Stimulated activated CD4-positive, alpha-beta T cell treated with anti-CD3 and anti-CD28 coated beads, Interleukin-2, amount 100 ng/mL, for 4 hours (primary cell): ENCODE measurements at regions not wholly inside any gene's neighbourhood (a gene's known extent, or its start where the extent isn't known, plus 50 kb on each side); places are given as distances from the start of the nearest gene placed in this dataset.

Experiments used
- DNase-seq: peaks from one replicate; pipeline ENCODE4 v3.0.0-alpha.2; 2020; ENCODE audit warnings: low read depth

DNA sequence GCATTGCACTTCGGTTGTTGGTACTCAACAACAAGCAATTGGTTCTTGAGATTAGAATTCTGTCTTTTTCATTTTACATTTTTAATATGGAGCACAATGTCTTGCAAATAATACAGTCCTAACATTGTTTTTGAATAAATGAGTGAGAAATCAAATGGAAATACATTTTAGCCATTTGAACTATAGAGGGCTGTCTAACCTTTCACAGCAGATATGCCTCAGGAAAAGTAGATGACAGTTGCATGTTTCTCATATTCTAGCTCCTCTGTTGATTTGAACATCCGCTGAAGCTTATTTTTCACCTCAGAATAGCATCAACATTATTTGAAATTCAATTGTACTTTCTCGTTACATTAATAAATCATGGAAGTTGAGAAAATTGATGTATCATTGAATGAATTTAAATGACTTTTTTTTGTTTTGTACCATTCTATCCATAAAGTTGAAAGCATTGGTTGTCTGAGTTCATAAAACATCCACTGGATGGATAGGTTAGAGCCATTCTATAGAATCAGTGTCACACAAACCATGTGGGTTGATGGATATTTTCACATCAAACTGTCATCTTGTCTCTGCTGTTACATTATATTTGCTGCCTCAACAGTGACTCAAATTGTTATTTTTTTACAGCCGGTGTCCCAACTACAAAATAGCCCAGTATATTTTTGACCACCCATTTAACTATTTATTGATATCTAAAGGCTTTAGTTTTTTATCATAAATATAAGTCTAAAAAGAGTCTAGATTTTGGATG, 928.3 kb downstream of the NSUN3 start:
- no peak for DNase-seq

DNA sequence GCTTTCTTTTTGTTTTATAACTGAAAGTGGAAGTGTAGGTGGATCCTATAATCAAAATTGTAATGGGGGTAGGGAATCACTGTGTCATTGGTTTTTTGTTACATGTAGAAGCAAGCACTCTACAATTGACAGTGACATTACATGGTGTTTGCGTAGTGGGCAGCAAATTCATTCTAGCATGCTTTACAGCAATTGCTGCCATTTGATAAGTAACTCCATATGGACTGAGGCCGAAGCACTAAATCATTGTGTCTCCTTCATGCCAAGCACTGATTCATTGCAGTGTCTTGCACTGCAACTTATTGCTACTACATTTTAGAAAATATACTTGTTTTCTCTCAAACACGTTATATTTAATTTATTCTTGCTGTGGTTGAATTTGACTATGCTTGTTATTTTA, 933.9 kb downstream of the NSUN3 start:
- DNase-seq: no peak

DNA sequence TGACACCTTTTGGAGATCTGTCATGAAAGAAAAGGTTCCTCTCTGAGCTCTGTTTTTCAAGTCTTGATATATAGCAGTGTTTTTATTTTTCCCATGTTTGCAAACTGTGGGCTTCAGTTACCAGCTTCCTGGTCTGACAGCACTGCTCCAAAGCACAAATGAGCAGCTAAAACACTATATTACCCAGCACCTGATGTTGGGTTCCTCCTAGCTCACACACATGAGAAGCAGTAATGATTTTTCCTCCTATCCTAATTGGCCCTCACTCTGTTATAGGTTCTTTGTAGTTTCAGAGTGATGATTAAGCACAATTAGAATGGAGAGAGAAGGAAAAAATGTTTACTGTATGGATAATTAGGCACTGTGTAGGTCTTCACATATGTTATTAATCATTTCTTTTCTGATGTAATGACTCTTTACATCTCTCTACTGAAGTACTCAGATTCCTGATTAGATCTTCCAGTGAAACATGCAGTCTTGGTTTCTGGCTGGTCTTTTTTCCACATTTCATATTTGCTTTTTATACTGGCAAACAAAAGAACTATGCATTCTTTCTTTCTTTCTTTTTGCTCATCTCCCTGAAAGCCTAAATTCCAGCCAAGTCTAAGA, 939.7 kb downstream of the NSUN3 start:
- no peak for DNase-seq

DNA sequence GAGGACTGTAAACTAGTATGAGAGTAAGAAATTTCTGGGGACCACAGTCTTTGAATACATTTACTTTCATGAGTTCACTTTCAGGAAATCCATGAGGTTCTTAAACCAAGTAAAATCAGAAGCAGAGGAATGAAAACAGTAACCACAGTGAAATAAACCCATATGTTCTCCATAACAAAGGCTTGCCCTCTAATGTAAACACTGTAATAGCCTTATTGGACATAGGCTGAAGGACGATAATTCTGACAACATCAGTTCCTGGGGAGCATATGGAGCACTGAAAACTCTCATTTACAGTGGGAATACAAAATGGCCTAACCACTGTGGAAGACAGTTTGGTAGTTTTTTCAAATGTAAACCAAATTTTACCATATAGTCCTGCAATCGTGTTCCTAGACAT, 965.8 kb downstream of the NSUN3 start:
- DNase-seq: no peak

DNA sequence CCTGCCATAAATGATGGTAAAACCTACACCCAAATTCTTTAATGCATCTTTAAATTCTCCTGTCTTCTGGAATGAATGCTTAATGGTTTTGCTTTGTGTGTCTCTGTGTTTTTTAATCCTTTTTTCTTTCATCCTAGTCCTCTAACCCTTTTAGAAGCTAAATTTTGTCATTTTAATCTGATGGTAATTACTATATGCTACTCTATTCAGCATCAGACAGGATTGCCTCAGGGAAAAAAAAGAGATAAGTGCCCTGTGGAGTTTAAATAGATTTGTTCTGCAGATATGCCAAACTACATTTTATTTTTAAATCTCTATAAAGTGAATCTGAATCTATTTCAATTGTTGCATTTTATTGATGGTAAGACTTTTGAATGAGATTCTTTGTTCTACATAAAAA, 966.8 kb downstream of the NSUN3 start:
- no peak for DNase-seq

DNA sequence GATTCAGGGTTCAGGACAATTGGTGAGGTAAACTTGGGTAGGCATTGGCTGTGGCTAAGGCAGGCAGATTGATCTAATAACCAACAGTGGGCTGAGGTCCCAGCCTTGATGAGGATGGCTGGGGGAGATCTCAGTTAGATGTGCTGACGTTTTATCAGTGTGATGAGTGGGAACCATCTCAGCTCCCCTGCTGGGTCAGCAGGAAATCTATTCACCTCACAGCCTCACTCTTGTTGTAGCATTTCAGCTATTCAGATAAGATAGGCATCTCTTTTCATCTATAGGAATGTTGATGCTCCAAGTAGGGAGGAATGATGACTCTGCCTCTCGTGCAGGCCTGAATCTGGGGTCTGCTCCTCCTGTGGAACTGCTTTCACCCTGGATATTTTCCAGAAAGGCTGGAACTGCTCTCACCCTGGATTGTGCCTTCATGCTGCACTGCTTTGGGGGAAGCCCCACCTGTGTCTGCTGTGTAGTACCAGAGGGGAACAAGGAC, 973.7 kb downstream of the NSUN3 start:
- DNase-seq: no peak

DNA sequence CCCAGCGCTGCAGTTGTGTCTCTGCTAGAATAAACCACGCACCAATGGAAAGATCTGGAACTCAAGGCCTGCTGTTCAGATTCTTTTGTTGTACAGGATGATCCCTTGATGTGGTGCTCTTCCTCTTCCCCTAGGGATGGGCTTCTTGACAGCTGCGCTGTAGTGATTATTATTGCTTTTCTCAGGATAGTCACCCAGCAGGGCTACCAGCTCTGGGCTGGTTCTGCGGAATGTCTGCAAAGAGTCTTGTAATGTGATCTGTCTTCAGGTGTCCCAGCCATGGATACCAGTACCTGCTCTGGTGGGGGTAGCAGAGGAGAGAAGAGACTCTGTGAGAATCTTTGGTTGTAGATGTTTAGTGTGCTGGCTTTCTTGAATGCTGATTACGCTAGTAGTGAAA, 974.2 kb downstream of the NSUN3 start:
- no peak for DNase-seq

DNA sequence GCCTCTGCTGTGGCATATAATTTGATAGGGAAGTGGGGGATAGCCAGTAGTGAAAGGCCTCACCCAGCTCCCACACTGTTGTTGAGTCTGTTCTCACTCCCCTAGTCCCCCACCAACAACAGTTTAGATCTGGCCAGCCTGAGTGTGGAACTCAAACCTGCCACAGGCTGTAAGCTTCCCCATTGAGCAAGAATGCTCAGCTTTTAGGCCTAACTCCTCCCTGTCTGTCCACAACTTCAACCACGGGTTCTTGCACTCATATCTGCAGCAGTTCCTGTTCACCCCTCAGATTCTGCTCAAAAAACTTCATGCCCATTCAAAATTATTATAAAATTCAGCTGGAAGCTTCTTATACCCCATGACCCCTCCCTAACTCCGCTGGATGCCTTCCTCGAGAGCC, 975.1 kb downstream of the NSUN3 start:
- DNase-seq: no peak

DNA sequence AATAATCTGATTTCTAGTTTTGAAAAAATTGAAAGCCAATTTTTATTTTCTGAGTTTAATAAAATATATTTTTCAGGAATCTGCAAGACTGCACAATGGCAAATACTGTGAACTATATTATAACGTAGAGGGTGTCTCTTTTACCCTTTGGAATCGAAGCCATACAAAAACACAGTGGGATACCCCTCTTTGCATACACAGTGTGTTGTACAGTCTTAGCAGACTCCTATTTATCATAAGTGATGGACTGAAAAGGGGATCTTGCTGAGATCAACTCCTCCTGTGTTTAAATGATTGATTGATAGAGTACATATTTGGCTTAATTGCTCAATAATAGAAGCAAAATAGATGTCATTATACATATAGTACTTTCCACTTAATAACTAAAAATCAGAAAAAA, 981.2 kb downstream of the NSUN3 start:
- DNase-seq: no peak

DNA sequence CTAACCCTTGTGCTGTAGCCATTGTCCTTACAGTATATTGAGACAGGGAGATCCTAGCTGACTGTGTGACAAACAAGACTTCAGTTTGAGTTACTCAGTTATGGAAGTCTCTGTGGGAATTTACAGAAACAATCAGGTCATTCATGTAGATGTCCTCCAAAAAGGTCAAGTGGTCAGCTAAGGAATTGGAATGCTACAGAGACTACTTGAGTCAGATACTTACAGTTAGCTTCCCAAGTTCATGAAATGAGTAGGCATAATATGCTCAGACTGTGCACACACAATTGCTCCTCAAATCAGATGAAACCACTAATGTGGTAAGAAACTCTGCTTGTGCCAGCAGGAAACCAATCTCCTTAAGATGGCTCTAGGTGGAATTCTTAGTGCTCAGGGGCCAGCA, 985.7 kb downstream of the NSUN3 start:
- no peak for DNase-seq

DNA sequence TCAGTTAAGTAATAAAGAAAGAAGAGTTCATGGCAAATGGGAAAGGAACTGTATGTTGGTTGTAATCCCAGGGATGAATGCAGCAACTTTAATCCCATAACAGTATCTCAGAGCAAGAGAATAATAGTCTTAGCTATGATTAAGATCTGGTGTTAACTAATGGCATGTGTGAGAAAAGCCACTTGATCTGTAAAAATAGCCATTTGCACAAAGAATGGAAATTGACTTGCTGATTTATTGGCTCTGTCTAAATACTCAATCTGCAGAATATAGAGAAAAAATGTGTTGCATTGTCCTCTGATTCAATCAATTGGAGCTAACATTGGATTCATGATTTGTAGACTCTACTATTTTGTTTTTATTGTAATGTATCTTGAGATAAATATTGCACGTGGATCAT, 987.0 kb downstream of the NSUN3 start:
- DNase-seq: no peak

DNA sequence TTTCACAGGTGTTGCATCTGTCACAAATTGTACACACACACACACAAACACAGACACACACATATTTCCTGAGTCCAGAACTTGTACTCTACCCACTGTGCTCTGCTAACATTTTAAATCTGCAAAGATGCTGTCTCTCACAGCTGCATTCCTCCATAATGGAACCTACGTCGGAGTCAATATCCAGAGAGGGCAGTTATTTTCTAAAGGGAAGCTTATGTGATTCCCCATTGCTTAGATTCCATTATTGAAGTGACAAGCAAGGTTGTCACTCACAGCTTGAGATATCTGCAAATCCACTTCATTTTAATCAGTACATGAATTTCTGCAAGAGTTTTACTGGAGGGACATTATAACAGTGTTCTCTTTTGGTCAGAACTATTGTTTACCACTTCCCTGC, 992.4 kb downstream of the NSUN3 start:
- DNase-seq: no peak

DNA sequence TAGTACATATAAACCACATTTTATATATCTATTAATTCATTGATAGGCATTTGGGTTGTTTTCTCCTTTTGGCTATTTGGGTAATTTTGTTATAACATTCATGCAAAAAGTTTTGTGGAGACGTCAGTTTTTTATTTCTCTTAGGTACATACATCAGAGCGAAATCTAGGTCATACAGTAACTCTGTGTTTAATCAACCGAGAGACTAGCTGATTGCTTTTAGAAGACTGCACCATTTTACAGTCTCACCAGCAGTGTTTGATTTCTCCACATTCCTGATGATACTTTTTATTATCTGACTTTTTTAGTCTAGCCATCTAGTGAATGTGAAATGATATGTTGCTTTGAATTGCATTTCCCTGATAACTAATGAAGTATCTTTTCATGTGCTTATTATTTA, 1019.3 kb downstream of the NSUN3 start:
- no peak for DNase-seq

DNA sequence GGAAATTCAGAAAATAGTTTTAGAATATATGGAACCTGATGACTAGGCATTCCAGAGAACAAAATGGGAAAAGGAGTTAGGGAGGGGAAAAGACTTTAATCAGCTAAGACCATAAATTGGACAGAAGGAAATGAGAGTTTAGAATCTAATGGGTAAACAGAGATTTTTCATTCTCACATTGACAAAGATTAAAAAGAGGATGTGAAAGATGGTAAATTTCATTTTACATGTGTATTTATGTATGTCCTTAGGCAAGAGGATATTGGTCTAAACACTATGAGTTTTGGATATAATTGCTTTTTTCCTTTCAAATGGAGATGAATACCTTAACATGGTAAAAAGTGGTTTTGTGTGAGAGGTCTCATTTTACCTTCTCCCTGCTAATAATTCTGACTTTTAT, 1021.9 kb downstream of the NSUN3 start:
- DNase-seq: no peak

DNA sequence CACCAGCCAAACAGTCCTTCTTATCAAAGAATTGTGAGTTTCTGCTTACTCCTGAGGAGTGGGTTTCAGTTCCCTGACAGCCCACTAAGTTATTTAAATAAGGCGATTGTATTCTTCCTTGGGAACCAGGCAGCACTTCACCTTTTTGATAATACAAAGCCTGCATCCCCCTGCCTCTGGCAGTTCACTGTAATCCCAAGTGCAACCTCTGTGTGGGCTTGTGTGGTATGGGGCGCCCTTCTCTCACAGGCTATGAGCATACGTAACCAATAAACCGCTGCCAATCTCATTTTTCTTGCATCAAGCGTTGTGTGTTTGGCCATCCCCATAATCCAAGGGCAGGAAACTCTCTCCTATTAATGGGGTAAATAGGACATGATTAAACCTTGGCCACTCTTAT, 1025.6 kb downstream of the NSUN3 start:
- DNase-seq: no peak

DNA sequence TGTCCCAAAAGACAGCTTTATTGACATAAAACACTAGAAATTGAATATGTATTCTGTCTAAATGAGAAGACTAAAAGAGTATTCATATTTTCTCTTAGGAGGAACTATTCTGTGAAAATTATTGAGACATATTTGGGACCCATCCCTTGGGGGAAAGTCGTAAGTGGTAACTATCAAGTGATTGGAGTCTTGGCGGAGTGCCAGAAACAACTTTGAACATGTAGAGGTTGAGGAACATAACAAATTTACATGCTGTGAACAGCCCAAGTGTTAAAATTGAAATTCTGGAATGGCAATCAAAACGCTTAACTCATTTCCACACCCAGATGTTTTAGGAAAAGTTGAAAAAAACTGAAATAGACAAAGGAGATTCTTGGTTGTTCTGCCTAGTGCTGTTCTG, 1034.6 kb downstream of the NSUN3 start:
- no peak for DNase-seq

DNA sequence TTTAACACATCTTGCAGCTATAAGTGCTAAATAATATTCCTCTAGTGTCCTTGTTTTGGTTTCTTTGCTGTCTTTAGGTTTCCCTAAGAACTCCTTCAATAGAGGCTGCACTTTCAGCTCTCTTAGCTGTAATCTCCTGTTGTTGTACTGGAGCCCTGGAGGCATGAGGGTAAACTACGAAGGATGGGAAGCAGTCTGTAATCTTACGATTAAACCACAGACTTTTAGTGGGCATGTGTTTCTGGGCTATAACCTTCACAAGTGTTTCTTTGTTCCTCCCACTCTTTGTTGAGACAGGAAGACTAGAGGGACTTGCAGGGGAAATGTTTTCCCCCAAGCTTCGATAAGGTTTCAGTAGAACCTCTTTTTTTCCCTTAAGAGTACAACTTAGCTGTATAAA, 1058.1 kb downstream of the NSUN3 start:
- DNase-seq: no peak

DNA sequence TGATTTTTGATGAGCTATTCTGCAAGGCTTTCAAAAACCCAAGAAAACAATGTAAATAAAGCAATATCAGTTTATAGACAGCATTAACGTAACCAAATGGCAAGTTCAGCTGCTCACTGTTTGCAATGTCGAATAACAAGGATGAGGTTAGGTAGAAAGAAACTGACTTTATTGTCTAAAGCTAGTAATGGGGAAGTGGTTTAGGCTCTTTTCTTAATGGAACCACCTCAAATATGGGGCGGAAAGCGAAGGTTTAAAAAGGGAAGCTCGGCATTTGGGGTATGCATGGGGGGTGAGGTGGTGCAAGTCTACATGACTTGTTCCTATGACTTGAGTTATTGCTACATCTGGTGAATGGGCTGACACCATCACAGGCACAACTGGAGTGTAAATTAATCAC, 1060.2 kb downstream of the NSUN3 start:
- no peak for DNase-seq

DNA sequence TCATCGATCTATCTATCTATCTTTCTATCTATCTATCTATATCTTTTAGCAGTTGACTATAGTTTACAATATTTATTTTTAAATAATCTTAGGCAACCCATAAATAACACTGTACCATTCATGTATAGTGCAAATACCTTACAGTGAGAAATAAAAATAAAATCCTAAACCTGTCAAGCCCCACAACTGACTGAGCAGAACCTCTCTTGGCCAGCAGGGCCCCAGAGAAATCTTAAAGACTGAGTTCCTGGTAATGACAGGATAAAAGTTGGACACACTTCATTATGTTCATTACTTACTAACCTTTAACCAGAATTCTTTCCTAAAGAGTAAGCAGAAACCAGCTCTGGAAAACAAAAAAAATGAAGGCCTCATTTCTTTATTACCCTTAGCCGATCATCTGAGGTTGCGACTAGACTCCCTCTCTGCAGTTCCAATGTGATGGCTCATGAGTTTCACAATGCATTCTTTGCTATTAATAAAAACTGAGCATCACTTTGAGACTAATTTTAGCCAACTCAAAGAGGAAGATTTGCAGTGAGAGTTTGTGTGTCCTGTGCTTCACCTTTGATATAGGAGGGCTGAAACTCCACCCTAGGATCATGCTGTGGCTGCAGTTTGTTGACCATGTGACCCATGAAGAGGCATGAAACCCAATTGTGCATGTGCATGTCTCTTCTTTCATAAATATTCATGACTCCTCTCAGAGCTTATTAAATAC, 1072.0 kb downstream of the NSUN3 start:
- no peak for DNase-seq

DNA sequence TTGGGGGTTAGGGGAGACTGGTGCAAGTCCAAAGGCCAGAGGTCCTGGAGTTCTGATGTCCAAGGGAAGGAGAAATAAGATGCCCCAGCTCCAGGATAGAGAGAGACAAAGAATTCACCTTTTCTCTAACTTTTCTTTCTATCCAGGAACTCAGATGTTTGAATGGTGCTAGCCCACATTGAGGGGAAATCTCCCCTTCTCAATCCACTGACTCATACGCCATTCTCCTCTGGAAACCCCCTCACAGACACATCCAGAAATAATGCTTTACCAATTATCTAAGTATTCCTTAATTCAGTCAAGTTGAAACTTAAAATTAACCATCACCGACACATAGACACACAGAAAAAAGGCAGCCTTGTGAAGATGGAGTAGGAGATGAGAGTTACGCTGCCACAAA, 1085.2 kb downstream of the NSUN3 start:
- no peak for DNase-seq

DNA sequence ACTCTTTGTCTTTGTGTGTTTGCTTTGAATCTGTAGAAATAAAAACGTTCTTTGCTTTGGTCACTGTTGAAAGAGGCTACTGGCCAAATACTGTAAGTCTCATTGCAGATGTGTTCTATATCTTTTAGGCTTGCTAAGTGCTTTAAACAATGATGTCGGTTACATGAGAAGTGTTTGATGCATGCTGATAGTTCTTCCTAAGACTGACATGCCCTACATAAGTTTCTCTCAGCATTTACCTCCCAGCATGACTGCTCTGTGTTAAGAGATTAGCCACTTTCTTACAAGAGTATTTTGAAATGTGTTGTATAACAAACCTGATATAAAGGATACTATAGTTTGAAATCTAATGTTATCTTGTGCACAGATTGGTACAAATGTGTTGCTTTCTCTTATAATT, 1088.7 kb downstream of the NSUN3 start:
- no peak for DNase-seq

DNA sequence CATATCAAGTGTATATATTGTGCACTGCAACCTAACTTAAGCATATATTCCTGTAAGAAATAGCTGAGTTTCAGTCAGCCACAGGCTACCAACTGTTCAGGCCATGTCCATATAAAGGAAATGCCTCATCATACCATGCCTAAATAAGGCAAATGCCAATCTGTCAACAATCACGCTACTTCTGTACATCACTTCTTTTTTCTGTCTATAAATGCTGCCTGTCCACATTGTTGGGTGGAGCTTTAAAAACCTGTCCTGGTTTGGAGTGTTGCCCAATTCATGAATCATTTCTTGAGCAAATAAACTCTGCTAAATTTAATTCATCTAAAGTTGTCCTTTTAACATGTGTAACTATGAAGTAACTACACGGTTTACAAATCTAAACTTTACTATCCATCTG, 1091.9 kb downstream of the NSUN3 start:
- DNase-seq: no peak

DNA sequence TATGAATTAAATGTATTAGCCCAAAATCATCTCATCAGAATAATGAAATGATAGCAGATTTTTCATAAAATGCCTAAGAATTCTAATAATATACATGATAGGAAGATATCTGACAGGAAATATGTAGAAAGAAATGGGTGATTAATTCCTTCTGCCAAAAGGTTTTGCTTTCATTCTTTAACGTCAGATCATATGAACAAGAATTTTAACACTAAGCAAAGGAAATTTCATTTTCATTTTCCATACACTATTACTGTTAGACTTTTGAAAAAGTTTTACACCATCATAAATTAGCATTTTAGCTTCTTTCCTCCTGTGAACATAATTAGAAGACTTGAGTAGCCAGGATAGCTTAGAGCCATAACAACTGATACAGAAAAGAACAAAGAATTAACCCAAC, 1099.9 kb downstream of the NSUN3 start:
- no peak for DNase-seq
